Hepatocyte (in vitro differentiated cells): ENCODE measurements at regions not wholly inside any gene's neighbourhood (a gene's known extent, or its start where the extent isn't known, plus 50 kb on each side); places are given as distances from the start of the nearest gene placed in this dataset.

Experiments used
- CTCF ChIP-seq: fragments of 200-600 bp; sonication (generic); IDR thresholded peaks from 2 replicates; pipeline ENCODE4 v1.5.1; 2016; ENCODE audit warnings: antibody characterized with exemption, mild to moderate bottlenecking; ENCODE audit not compliant: poor library complexity
- EZH2 ChIP-seq: fragments of 200-600 bp; sonication (generic); IDR thresholded peaks from 2 replicates; pipeline ENCODE4 v1.6.1; 2016; ENCODE audit warnings: antibody characterized with exemption, mild to moderate bottlenecking, borderline replicate concordance

- TF ChIP-seq CTCF, result no peak
- TF ChIP-seq EZH2, result no peak
Measured at GRCh38 chr2:34308140-34308539, 709.0 kb upstream of the FAM98A start.
